Thyroid gland (tissue), 4 donors: ENCODE measurements at regions not wholly inside any gene's neighbourhood (a gene's known extent, or its start where the extent isn't known, plus 50 kb on each side); places are given as distances from the start of the nearest gene placed in this dataset.

Experiments
- DNase-seq, 2 donors: peaks; one replicate each; pipeline ENCODE4 v3.0.0-alpha.2; 2019
- H3K27ac ChIP-seq, 3 donors: fragments of 200-600 bp; sonication (generic); 1 replicate in 2 of 3; 2 replicates in 1 of 3; pipeline ENCODE4 v1.5.1; 2016 to 2019; ENCODE audit warnings: mild to moderate bottlenecking in 1 of 3, moderate library complexity in 1 of 3
- H3K27me3 ChIP-seq: fragments of 200-600 bp; sonication (generic); one replicate; pipeline ENCODE4 v1.5.1; 2019
- H3K36me3 ChIP-seq, 2 donors: fragments of 200-600 bp; sonication (generic); one replicate each; pipeline ENCODE4 v1.5.1; 2016 to 2019
- H3K4me1 ChIP-seq, 2 donors: fragments of 200-600 bp; sonication (generic); one replicate each; pipeline ENCODE4 v1.5.1; 2017 to 2019
- H3K4me3 ChIP-seq, 3 donors: fragments of 200-600 bp; sonication (generic); replicated peaks in 1 of 3; 1 replicate in 2 of 3; 2 replicates in 1 of 3; pipeline ENCODE4 v1.5.1; 2016; ENCODE audit warnings: mild to moderate bottlenecking in 1 of 3
- H3K9me3 ChIP-seq: fragments of 200-600 bp; sonication (generic); one replicate; pipeline ENCODE4 v1.5.1; 2017
- CTCF ChIP-seq, 6 experiments: fragments of 200-600 bp in 3 of 6; fragments of 450-650 bp in 3 of 6; sonication (generic) in 3 of 6; IDR thresholded peaks; one replicate each; pipeline ENCODE4 v1.5.1; 2016 to 2019; ENCODE audit warnings: antibody characterized with exemption in 6 of 6, mild to moderate bottlenecking in 2 of 6, inconsistent platforms in 1 of 6, moderate library complexity in 1 of 6
- POLR2A ChIP-seq, 2 donors: fragments of 450-650 bp; IDR thresholded peaks; one replicate each; pipeline ENCODE4 v1.6.1; 2017; ENCODE audit warnings: antibody characterized with exemption in 2 of 2, mild to moderate bottlenecking in 2 of 2, moderate library complexity in 1 of 2
- WGBS, 2 donors: methylation state at CpG; one replicate each; pipeline ENCODE4 v1.1.5; 2017; 5-methylcytosine and 5-hydroxymethylcytosine counted together
- intact Hi-C: fragments of 100-400 bp; cut with DNase I; formaldehyde crosslinking; loops from one replicate; pipeline ENCODE4 v1.15.1; 2023

GRCh38 chr4:119833611-119834010, 205.0 kb upstream of the PDE5A start:
- no peaks in the 10 kb centered on the region for H3K9me3 ChIP-seq
- no peaks in the 10 kb centered on the region for H3K27me3 ChIP-seq
- no peak overlapping the region for H3K4me3 ChIP-seq
- no peaks in the 10 kb centered on the region for H3K4me1 ChIP-seq
- no peak overlapping the region for H3K27ac ChIP-seq
- no peak for TF ChIP-seq CTCF (IDR thresholded peaks at IDR 0.05)
- TF ChIP-seq POLR2A (IDR thresholded peaks at IDR 0.05): no peak
- no peaks in the 10 kb centered on the region for H3K36me3 ChIP-seq
- WGBS, 2 donors: 64 to 77% methylated on average over 4 of the region's 4 CpGs
- no peak for DNase-seq
- intact Hi-C loops: no loop called here

GRCh38 chr4:119832776-119833175, 204.2 kb upstream of the PDE5A start:
- no peak overlapping the region for H3K4me3 ChIP-seq
- no peaks in the 10 kb centered on the region for H3K36me3 ChIP-seq
- DNase-seq: no peak
- TF ChIP-seq CTCF (IDR thresholded peaks at IDR 0.05): no peak
- no peak for TF ChIP-seq POLR2A (IDR thresholded peaks at IDR 0.05)
- 87 to 89% methylated on average over 2 of the region's 2 CpGs for WGBS, 2 donors
- H3K27ac ChIP-seq: no peak overlapping the region
- intact Hi-C loops: no loop called here
- H3K9me3 ChIP-seq: no peaks in the 10 kb centered on the region
- no peaks in the 10 kb centered on the region for H3K4me1 ChIP-seq
- H3K27me3 ChIP-seq: no peaks in the 10 kb centered on the region

GRCh38 chr4:119829326-119829725, 200.7 kb upstream of the PDE5A start:
- no peaks in the 10 kb centered on the region for H3K27me3 ChIP-seq
- TF ChIP-seq POLR2A (IDR thresholded peaks at IDR 0.05): no peak
- TF ChIP-seq CTCF (IDR thresholded peaks at IDR 0.05): no peak
- H3K36me3 ChIP-seq: no peaks in the 10 kb centered on the region
- no peaks in the 10 kb centered on the region for H3K4me1 ChIP-seq
- intact Hi-C loops: no loop called here
- H3K4me3 ChIP-seq: no peak overlapping the region
- WGBS, 2 donors: 83 to 91% methylated on average over 2 of the region's 2 CpGs
- no peaks in the 10 kb centered on the region for H3K9me3 ChIP-seq
- DNase-seq: no peak
- H3K27ac ChIP-seq: no peak overlapping the region

GRCh38 chr4:119825696-119826095, 197.1 kb upstream of the PDE5A start:
- Histone ChIP-seq H3K9me3 (no peaks in the 10 kb centered on the region), H3K27me3 (no peaks in the 10 kb centered on the region), H3K36me3 (no peaks in the 10 kb centered on the region), H3K4me1 (no peaks in the 10 kb centered on the region), H3K4me3 (no peak overlapping the region), H3K27ac (no peak overlapping the region)
- no peak for DNase-seq
- 79 to 87% methylated on average over 2 of the region's 2 CpGs for WGBS, 2 donors
- no peak for TF ChIP-seq CTCF (IDR thresholded peaks at IDR 0.05)
- no peak for TF ChIP-seq POLR2A (IDR thresholded peaks at IDR 0.05)
- intact Hi-C loops: no loop called here

GRCh38 chr4:119823891-119824290, 195.3 kb upstream of the PDE5A start:
- Histone ChIP-seq H3K36me3 (no peaks in the 10 kb centered on the region), H3K27me3 (no peaks in the 10 kb centered on the region), H3K4me1 (no peaks in the 10 kb centered on the region), H3K9me3 (no peaks in the 10 kb centered on the region), H3K4me3 (no peak overlapping the region), H3K27ac (no peak overlapping the region)
- intact Hi-C loops: no loop called here
- no peak for TF ChIP-seq CTCF (IDR thresholded peaks at IDR 0.05)
- no peak for TF ChIP-seq POLR2A (IDR thresholded peaks at IDR 0.05)
- no peak for DNase-seq
